A673 (cell line): ENCODE measurements at regions not wholly inside any gene's neighbourhood (a gene's known extent, or its start where the extent isn't known, plus 50 kb on each side); places are given as distances from the start of the nearest gene placed in this dataset.
"Not testable (repeated sequence)": the region's sequence is repeated elsewhere in the genome, so short reads cannot be mapped to it uniquely, and the experiment has no call there.

Experiments used
- BruUV-seq: library from RNA; stranded (reverse); fragments of 400-500 nt; replicated peaks from 2 replicates; lab custom pipeline; 2021; lab: Mats Ljungman, UMichigan
- CTCF ChIA-PET: fragments of 300-600 bp; sonication (Branson Sonifier 250); formaldehyde crosslinking; loops from one replicate; lab custom pipeline; 2022; ENCODE audit warnings: antibody characterized with exemption; lab: Charles Lee
- POLR2A ChIA-PET: fragments of 300-600 bp; sonication (Branson Sonifier 250); formaldehyde crosslinking; loops from one replicate; lab custom pipeline; 2022; ENCODE audit warnings: antibody characterized with exemption; ENCODE audit not compliant: low non-redundant PET; lab: Charles Lee
- DNase-seq: peaks from one replicate; pipeline ENCODE4 v3.0.0-alpha.2; 2015; ENCODE audit warnings: low spot score
- H3K27ac ChIP-seq: fragments of 200-600 bp; sonication (generic); 2 replicates; pipeline ENCODE4 v1.5.1; 2016; ENCODE audit warnings: mixed run types, low read depth, mild to moderate bottlenecking, mixed read lengths, antibody characterized with exemption, low read length; ENCODE audit not compliant: poor library complexity, severe bottlenecking
- H3K27me3 ChIP-seq: fragments of 200-600 bp; sonication (generic); replicated peaks from 2 replicates; pipeline ENCODE4 v1.6.1; 2017; ENCODE audit warnings: mixed run types, low read depth, mild to moderate bottlenecking, mixed read lengths, antibody characterized with exemption, low read length; ENCODE audit not compliant: insufficient read depth, poor library complexity
- H3K36me3 ChIP-seq: fragments of 200-600 bp; sonication (generic); 2 replicates; pipeline ENCODE4 v1.6.1; 2016; ENCODE audit warnings: mixed run types, mild to moderate bottlenecking, mixed read lengths, antibody characterized with exemption, low read length; ENCODE audit not compliant: insufficient read depth, poor library complexity, severe bottlenecking
- H3K4me1 ChIP-seq: fragments of 200-600 bp; sonication (generic); 2 replicates; pipeline ENCODE4 v1.6.1; 2017; ENCODE audit warnings: mixed run types, mild to moderate bottlenecking, mixed read lengths, antibody characterized with exemption, low read length; ENCODE audit not compliant: insufficient read depth, poor library complexity, severe bottlenecking
- H3K4me3 ChIP-seq: fragments of 200-600 bp; sonication (generic); 2 replicates; pipeline ENCODE4 v1.5.1; 2016; ENCODE audit warnings: low read depth, mixed run types, mild to moderate bottlenecking, mixed read lengths, low read length; ENCODE audit not compliant: poor library complexity, severe bottlenecking
- H3K9me3 ChIP-seq: fragments of 200-600 bp; sonication (generic); 2 replicates; pipeline ENCODE4 v1.6.1; 2016; ENCODE audit warnings: mixed run types, low read depth, mild to moderate bottlenecking, mixed read lengths, antibody characterized with exemption, low read length; ENCODE audit not compliant: poor library complexity, severe bottlenecking
- CTCF ChIP-seq: fragments of 300-800, 200-600 bp; sonication (generic); conservative IDR thresholded peaks from 2 replicates; pipeline ENCODE4 v1.5.1; 2017; ENCODE audit warnings: low read depth, mild to moderate bottlenecking, antibody characterized with exemption, low read length, moderate library complexity, mixed read lengths
- EZH2 ChIP-seq: fragments of 200-600 bp; sonication (generic); IDR thresholded peaks from 2 replicates; pipeline ENCODE4 v1.6.1; 2017; ENCODE audit warnings: borderline replicate concordance, low read depth, mild to moderate bottlenecking, mixed read lengths, antibody characterized with exemption, low read length; ENCODE audit not compliant: poor library complexity, severe bottlenecking
- intact Hi-C: fragments of 100-400 bp; cut with micrococcal nuclease; formaldehyde crosslinking; loops from one replicate; pipeline ENCODE4 v1.10.0; 2022; ENCODE audit not compliant: unreplicated experiment

DNA sequence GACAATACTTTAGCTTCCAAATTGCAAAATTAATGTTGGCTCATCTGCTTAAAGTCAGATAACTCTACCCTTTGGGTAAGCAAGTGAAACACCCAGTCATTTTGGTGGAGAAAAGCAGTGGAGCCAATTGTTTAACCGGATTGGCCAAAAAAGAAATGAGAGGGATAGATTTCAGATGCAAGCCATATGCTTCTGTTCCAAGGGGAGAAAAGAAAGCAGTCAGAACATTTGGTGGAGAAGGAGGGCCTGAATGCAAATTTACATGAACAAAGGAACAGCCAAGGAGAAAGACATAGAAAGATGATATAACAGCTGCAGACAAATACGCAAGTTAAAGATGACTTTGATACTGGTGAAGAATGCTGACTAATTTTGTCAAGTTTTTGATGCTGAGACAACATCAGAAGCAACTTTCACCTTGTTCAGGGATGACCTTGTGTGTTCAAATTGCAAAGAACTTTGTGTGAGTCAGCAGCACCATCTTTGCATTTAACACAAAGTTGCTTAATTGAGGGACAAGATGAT lies 173.1 kb downstream of the TGFB2 start:
- BruUV-seq, result no TSS peak
- ChIA-PET CTCF (no interaction called here), POLR2A (no interaction called here)
- TF ChIP-seq EZH2, result no peak
- no peak for TF ChIP-seq CTCF
- no peak for DNase-seq
- no peak overlapping the region for H3K4me3 ChIP-seq
- H3K27me3 ChIP-seq, result no peaks in the 10 kb centered on the region
- H3K27ac ChIP-seq, result no peak overlapping the region
- no peaks in the 10 kb centered on the region for H3K36me3 ChIP-seq
- intact Hi-C loops, result no loop called here
- H3K4me1 ChIP-seq, result peaks cover 24% of the 10 kb centered on the region
- H3K9me3 ChIP-seq, result no peaks in the 10 kb centered on the region

DNA sequence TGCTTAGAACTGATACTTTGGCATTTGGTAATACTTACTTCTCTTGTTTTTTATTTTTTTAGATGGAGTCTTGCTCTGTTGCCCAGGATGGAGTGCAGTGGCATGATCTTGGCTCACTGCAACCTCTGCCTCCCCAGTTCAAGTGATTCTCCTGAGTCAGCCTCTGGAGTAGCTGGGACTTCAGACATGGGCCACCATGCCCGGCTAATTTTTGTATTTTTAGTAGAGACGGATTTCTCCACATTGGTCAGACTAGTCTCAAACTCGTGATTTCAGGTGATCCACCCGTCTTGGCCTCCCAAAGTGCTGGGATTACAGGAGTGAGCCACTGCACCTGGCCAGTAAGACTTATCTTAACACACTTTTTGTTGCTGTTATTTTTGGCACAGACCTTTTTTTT lies 175.5 kb downstream of the TGFB2 start:
- CTCF ChIA-PET, H3K9me3 ChIP-seq, POLR2A ChIA-PET, H3K27me3 ChIP-seq, H3K36me3 ChIP-seq, BruUV-seq, H3K27ac ChIP-seq, DNase-seq, H3K4me3 ChIP-seq: not testable (repeated sequence)
- H3K4me1 ChIP-seq, result peaks cover 34% of the 10 kb centered on the region
- intact Hi-C loops, result loop anchor here (1.0 to 5.0 kb wide), 2 partner anchors 159 to 173 kb away; partner anchors contain the start of gene TGFB2

DNA sequence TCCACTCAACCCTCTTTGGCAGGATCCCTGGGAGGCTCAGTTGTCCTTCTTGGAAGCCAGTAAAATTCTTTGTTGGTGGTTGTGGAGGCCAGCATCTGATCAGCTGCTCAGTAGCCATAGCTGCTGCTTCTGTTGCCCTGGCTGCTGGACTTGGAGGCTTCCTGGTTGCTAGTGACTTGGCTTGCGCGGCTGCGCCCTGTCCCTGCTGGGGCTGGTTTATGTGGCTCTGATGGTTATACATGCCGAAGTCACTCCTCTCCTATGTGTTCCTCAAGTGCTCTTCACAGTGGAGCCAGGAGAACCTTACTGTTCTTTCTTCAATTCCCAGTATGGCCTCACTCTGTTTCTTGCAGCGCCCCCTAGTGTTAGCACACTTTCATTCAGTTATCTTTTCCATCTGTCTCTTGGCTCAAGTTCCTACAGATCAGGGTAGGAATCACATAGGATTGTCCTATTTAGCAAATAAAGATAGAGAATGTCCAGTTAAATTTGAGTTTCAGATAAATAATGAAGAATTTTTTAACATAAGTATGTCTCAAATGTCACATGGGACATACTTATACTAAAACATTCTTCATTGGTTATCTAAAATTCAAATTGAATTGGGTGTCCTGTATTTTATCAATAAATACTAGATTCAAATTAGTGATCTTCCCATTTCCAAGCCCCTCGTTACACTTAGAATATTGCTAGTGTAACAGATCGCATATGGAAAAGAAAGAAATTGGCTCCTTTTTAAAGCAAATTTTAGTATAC lies 176.5 kb downstream of the TGFB2 start:
- Histone ChIP-seq H3K27ac (no peak overlapping the region), H3K27me3 (no peaks in the 10 kb centered on the region), H3K36me3 (no peaks in the 10 kb centered on the region), H3K4me3 (no peak overlapping the region), H3K9me3 (no peaks in the 10 kb centered on the region), H3K4me1 (peaks cover 34% of the 10 kb centered on the region)
- peak; percentile 95 for TF ChIP-seq CTCF
- TF ChIP-seq EZH2, result no peak
- peak; percentile 82 for DNase-seq
- ChIA-PET CTCF (no interaction called here), POLR2A (no interaction called here)
- intact Hi-C loops, result loop anchor here (1.0 to 5.0 kb wide), 2 partner anchors 160 to 174 kb away; partner anchors contain the start of gene TGFB2
- BruUV-seq, result no TSS peak
